Panc1 (cell line): ENCODE measurements at regions not wholly inside any gene's neighbourhood (a gene's known extent, or its start where the extent isn't known, plus 50 kb on each side); places are given as distances from the start of the nearest gene placed in this dataset.

Experiments
- ATAC-seq: fragments of 200-7000 bp; cut with Tn5 transposase; 2 replicates; pipeline ENCODE4 v1.9.1; 2020; ENCODE audit warnings: mild to moderate bottlenecking, moderate library complexity
- BruUV-seq: library from RNA; stranded (reverse); fragments of 400-500 nt; replicated peaks from 2 replicates; lab custom pipeline; 2021; lab: Mats Ljungman, UMichigan
- CTCF ChIA-PET: fragments of 300-600 bp; sonication (Branson Sonifier 250); formaldehyde crosslinking; loops from one replicate; lab custom pipeline; 2022; ENCODE audit warnings: antibody characterized with exemption; lab: Charles Lee
- POLR2A ChIA-PET: fragments of 300-600 bp; sonication (Branson Sonifier 250); formaldehyde crosslinking; loops from one replicate; lab custom pipeline; 2022; ENCODE audit warnings: antibody characterized with exemption; lab: Charles Lee
- DNase-seq: peaks from one replicate; pipeline ENCODE4 v3.0.0-alpha.2; 2010; ENCODE audit warnings: low read depth, low spot score
- H3K27ac ChIP-seq: 2 replicates; pipeline ENCODE4 v1.5.1; 2011; ENCODE audit warnings: mild to moderate bottlenecking, low read length, inconsistent platforms
- H3K27me3 ChIP-seq: fragments of 200-500 bp; sonication (Bioruptor generic); 2 replicates; pipeline ENCODE4 v1.6.0; 2014; ENCODE audit warnings: low read length, inconsistent platforms; ENCODE audit not compliant: control insufficient read depth, insufficient read depth
- H3K36me3 ChIP-seq: fragments of 200-500 bp; sonication (Bioruptor generic); 2 replicates; pipeline ENCODE4 v1.5.1; 2014; ENCODE audit warnings: inconsistent platforms, mild to moderate bottlenecking, low read length, moderate library complexity; ENCODE audit not compliant: control insufficient read depth, insufficient read depth
- H3K4me1 ChIP-seq: 2 replicates; pipeline ENCODE4 v1.5.1; 2011; ENCODE audit warnings: inconsistent platforms, mild to moderate bottlenecking, low read length, moderate library complexity; ENCODE audit not compliant: control insufficient read depth, insufficient read depth
- H3K4me3 ChIP-seq, 2 experiments: 2 replicates each; pipeline ENCODE4 v1.5.1; 2011 to 2012; ENCODE audit warnings: low read depth in 2 of 2, low read length in 2 of 2, mild to moderate bottlenecking in 2 of 2, inconsistent platforms in 1 of 2, moderate library complexity in 1 of 2
- H3K9me3 ChIP-seq: fragments of 200-500 bp; sonication (Bioruptor generic); 2 replicates; pipeline ENCODE4 v1.5.1; 2014; ENCODE audit warnings: low read depth, mild to moderate bottlenecking, inconsistent platforms, low read length, moderate library complexity; ENCODE audit not compliant: control insufficient read depth, insufficient read depth
- POLR2AphosphoS5 ChIP-seq: IDR thresholded peaks from 2 replicates; pipeline ENCODE4 v1.6.1; 2012; ENCODE audit warnings: mild to moderate bottlenecking, low read depth, low read length, moderate library complexity
- SIN3A ChIP-seq: IDR thresholded peaks from 2 replicates; pipeline ENCODE4 v1.6.1; 2012; ENCODE audit warnings: low read depth, mild to moderate bottlenecking, low read length, moderate library complexity, borderline replicate concordance; ENCODE audit not compliant: insufficient read depth
- TCF7L2 ChIP-seq: IDR thresholded peaks from 2 replicates; pipeline ENCODE4 v1.6.1; 2011; ENCODE audit warnings: mild to moderate bottlenecking, low read depth, low read length, inconsistent platforms
- in situ Hi-C: cut with HindIII; loops from 2 replicates; pipeline ENCODE4 v1.10.0; 2016; ENCODE audit warnings: low sequenced_read_pairs, low pct_unique_long_range_greater_than_20kb
- intact Hi-C: fragments of 100-400 bp; cut with micrococcal nuclease; formaldehyde crosslinking; loops from one replicate; pipeline ENCODE4 v1.10.0; 2022; ENCODE audit not compliant: unreplicated experiment
- TF ChIP-seq, protein P1 (sequence below): fragments of 450-650 bp; IDR thresholded peaks from 2 replicates; pipeline ENCODE4 v1.5.1; 2017; ENCODE audit warnings: mild to moderate bottlenecking
- TF ChIP-seq, protein P2 (sequence below), 2 experiments: IDR thresholded peaks; 2 replicates each; pipeline ENCODE4 v1.6.1; 2011 to 2012; ENCODE audit warnings: low read depth in 2 of 2, control low read depth in 1 of 2, low read length in 1 of 2, mild to moderate bottlenecking in 1 of 2, moderate library complexity in 1 of 2; ENCODE audit not compliant: insufficient read depth in 1 of 2

DNA sequence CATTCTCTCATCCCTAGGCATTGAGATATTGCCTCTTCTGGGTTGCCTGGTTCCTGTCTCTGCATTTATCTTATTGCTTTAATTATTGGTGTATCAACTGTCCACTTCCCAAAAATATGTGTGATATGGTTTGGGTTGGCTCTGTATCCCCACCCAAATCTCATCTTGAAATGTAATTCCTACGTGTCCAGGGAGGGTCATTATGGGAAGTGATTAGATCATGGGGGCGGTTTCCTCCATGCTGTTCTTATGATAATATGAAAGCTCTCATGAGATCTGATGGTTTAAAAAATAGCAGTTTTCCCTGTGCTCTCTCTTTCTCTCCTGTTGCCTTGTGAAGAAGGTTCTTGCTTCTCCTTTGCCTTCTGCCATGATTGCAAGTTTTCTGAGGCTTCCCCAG is 308.3 kb upstream of the HS3ST1 start:
- ATAC-seq (no peak), DNase-seq (no peak)
- in situ Hi-C loops (no loop called here), intact Hi-C loops (no loop called here)
- Histone ChIP-seq H3K4me3 (no peak overlapping the region), H3K27ac (no peak overlapping the region), H3K4me1 (no peaks in the 10 kb centered on the region), H3K36me3 (no peaks in the 10 kb centered on the region), H3K27me3 (no peaks in the 10 kb centered on the region), H3K9me3 (no peaks in the 10 kb centered on the region)
- BruUV-seq, result no TSS peak
- CTCF ChIA-PET, result no interaction called here
- POLR2A ChIA-PET, result no interaction called here
- TF ChIP-seq, protein P1, sequence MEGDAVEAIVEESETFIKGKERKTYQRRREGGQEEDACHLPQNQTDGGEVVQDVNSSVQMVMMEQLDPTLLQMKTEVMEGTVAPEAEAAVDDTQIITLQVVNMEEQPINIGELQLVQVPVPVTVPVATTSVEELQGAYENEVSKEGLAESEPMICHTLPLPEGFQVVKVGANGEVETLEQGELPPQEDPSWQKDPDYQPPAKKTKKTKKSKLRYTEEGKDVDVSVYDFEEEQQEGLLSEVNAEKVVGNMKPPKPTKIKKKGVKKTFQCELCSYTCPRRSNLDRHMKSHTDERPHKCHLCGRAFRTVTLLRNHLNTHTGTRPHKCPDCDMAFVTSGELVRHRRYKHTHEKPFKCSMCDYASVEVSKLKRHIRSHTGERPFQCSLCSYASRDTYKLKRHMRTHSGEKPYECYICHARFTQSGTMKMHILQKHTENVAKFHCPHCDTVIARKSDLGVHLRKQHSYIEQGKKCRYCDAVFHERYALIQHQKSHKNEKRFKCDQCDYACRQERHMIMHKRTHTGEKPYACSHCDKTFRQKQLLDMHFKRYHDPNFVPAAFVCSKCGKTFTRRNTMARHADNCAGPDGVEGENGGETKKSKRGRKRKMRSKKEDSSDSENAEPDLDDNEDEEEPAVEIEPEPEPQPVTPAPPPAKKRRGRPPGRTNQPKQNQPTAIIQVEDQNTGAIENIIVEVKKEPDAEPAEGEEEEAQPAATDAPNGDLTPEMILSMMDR, result no peak
- TF ChIP-seq TCF7L2, result no peak
- no peak for TF ChIP-seq POLR2AphosphoS5
- TF ChIP-seq, protein P2, sequence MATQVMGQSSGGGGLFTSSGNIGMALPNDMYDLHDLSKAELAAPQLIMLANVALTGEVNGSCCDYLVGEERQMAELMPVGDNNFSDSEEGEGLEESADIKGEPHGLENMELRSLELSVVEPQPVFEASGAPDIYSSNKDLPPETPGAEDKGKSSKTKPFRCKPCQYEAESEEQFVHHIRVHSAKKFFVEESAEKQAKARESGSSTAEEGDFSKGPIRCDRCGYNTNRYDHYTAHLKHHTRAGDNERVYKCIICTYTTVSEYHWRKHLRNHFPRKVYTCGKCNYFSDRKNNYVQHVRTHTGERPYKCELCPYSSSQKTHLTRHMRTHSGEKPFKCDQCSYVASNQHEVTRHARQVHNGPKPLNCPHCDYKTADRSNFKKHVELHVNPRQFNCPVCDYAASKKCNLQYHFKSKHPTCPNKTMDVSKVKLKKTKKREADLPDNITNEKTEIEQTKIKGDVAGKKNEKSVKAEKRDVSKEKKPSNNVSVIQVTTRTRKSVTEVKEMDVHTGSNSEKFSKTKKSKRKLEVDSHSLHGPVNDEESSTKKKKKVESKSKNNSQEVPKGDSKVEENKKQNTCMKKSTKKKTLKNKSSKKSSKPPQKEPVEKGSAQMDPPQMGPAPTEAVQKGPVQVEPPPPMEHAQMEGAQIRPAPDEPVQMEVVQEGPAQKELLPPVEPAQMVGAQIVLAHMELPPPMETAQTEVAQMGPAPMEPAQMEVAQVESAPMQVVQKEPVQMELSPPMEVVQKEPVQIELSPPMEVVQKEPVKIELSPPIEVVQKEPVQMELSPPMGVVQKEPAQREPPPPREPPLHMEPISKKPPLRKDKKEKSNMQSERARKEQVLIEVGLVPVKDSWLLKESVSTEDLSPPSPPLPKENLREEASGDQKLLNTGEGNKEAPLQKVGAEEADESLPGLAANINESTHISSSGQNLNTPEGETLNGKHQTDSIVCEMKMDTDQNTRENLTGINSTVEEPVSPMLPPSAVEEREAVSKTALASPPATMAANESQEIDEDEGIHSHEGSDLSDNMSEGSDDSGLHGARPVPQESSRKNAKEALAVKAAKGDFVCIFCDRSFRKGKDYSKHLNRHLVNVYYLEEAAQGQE (IDR thresholded peaks at IDR 0.05; ENCODE audit: insufficient read depth in 1 of 2, low read depth in 2 of 2, low read length in 1 of 2), result no peak
- TF ChIP-seq SIN3A, result no peak

DNA sequence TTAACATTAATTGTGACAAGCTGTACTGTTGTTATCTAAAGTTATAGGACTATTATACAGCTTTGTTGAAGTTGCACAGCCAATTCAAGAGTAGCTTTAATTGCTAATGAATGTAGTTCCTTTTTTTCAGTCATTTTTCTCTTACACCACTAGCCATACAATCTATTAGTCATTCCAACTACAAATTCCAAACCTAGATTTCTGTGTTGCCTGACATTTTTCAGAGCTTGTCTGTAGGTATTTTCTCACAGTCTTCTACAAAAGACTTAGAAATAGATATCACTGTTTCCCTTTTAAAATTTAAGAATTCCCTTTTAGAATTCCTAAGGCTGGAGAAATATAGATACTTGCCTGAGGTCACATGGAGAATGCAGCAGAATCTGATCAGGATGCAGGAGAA is 307.0 kb upstream of the HS3ST1 start:
- no peak for DNase-seq
- Histone ChIP-seq H3K4me1 (no peaks in the 10 kb centered on the region), H3K27ac (no peak overlapping the region), H3K9me3 (no peaks in the 10 kb centered on the region), H3K4me3 (no peak overlapping the region), H3K36me3 (no peaks in the 10 kb centered on the region), H3K27me3 (no peaks in the 10 kb centered on the region)
- BruUV-seq, result no TSS peak
- ChIA-PET CTCF (no interaction called here), POLR2A (interaction anchor here (0.6 kb wide), 1 partner anchor 11 kb away, joined by 3 read pairs; no protein-coding TSS in a partner anchor)
- TF ChIP-seq TCF7L2, result no peak
- TF ChIP-seq, protein P2 (IDR thresholded peaks at IDR 0.05; ENCODE audit: insufficient read depth in 1 of 2, low read depth in 2 of 2, low read length in 1 of 2), result no peak
- TF ChIP-seq POLR2AphosphoS5, result no peak
- no peak for TF ChIP-seq SIN3A
- TF ChIP-seq, protein P1, result no peak
- intact Hi-C loops (no loop called here), in situ Hi-C loops (no loop called here)
- no peak for ATAC-seq
